Amygdala (tissue), 56 donors: ENCODE measurements at regions not wholly inside any gene's neighbourhood (a gene's known extent, or its start where the extent isn't known, plus 50 kb on each side); places are given as distances from the start of the nearest gene placed in this dataset.
A peak's percentile ranks its signal among the peaks of the same experiment; 100 is the strongest.
"Not testable (repeated sequence)": the region's sequence is repeated elsewhere in the genome, so short reads cannot be mapped to it uniquely, and the experiment has no call there.

Source experiments
- DNase-seq, 56 donors: peaks; one replicate each; lab custom pipeline; 2025; lab: John Stamatoyannopoulos, UW

DNA sequence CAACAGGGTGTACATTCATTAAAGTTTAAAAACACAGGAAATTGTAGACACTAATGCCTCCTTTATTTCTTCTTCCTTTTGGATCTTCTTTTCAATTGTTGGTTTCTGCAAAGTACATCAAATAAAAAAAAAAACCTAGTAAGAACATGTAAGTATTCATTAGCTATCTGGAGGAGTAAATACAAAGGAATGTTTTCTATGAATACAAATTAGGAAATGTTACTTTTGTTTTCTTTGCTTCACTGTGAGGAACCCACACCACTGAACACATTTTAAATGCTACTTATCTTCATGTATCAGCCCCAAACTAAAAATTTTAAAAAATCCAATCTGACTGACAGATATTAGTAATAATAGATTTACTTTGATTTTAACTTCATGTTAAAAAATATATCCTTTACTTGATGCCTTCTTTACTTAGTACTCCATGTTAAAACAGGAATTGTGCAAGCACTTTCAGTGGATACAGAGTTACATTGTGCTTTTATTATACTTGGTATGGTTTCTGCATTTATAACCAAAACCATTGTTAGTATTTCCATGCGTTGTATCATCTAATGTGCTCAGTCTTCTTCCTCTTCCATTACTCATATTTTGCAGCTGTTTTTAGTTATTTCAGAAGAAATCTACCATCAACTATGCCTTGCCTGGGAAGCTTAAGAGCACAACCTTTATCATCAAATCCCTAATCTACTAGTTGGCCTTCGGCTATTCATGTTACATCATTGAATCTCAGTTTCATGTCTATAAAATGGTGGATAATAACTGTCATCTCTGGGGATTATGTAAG, 236.9 kb upstream of the DPYD start:
- DNase-seq, result no peak

DNA sequence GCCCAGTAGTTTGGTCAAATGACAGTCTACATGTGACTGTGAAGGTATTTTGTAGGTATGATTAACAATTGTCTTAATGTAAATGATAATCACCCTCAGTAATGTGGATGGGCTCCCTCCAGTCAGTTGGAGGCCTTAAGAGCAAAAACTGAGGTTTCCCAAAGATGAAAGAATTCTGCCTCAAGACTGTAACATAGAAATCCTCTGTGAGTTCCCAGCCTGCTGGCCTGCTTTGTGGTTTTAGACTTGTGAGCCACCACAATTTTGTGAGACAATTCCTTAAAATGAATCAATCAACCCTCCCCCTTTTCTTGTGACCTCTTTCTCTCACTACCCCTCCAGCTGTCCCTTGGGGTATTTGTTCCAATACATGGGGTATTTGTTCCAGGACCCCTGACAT, 226.4 kb upstream of the DPYD start:
- DNase-seq, result no peak

DNA sequence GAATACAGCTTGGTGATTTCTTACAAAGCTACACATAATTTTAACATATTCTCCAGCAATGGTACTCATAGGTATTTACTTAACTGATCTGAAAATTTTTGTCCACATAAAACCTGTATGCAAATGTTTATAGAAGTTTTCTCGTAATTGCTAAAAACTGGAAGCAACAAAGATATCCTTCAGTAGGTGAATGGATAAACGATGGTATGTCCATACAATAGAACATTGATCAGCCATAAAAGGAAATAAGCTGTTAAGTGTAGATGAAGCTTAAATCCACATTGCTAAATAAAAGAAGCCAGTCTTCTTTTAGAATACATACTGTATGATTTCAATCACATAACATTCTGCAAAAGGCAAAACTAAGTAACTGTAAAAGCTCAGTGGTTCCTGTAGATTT, 224.8 kb upstream of the DPYD start:
- no peak for DNase-seq

DNA sequence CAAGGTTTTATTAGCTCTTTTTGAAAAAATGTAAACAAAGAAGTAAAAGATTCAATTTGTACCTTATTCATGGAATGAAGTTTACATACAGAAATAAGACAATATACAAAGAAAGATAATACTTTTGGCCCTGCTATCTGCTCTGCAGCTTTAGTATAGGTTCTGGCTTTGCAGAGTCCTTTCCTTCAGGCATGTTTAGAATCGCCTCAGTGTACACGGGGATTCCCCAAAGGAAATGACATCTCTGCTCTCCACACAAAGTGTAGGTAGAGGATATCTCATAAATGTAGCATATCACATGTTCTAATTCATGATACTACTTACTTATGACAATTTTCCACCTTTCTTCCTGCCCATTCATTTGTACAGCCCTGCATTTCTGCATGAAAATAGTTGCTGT, 222.6 kb upstream of the DPYD start:
- no peak for DNase-seq

DNA sequence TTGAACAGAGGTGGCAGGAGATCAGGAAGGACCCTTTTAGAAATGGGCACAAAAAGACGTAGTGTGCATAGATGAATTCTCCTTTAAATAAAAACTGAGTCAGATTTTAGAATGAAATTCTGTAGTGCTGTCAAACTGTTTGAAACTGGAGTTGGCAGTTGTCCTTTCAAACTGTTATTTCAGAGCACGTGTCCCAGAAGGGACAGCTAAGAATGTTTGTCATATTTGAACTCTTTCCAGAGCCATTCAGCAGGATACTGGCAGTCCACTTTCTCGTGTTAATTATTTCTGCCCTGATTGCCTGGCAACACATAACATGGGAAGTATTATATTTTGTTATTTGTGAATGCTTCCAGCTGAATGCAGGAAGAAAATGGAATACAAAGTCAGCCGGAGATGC, 212.3 kb upstream of the DPYD start:
- DNase-seq, result no peak

DNA sequence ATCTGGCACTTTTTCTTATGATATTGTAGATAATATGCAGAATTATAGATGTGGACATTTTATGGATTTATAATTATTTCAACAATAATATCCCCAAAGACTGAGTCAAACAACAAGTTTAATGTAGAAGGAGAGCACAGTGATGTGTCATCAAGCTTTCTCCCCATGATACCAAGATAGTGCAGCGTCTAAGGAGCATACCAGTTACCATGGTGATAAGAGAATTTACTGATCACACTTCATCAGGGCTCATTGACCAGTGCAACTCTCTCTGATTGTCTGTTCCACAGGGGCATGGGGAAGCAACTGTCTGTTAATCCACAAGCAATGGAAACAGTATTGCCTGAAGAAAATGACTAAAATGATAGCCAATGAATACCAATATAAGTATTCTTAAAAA, 209.6 kb upstream of the DPYD start:
- no peak for DNase-seq

DNA sequence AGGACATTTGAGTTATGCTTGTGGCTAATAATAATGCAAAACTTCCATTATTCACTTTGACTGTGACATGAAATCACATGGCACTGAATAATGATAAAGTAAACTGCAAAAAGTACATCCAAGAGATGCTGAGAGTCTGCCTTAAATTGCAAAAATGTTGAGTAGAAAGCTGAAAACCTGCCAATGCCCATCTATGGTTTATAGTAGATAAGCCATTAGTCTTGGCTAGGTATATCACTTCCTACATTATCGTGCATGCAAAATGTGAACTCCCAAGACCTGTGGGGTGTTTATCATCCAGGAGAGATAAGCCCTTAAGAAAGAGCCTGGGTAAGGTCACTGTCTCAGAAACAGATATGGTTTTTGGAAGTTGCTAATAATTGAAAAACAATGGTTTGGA, 208.7 kb upstream of the DPYD start:
- no peak for DNase-seq

DNA sequence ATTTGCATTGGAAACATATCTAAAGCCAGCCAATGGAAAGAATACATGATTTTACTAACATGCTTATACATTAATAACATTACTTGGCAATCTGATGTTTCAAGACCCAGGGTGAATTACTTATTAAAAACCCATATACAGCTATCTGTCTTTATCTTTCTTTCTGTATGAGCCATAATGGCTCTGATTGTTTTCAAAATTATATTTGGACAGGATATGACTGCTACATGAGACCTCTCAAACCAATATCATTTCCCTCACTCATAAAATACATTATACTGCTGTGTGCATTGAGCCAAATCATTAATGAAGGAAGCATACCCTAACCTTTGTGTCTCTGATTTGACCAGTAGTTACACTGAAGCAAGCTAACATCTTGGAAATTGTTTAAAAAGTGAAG, 205.9 kb upstream of the DPYD start:
- DNase-seq, result no peak

DNA sequence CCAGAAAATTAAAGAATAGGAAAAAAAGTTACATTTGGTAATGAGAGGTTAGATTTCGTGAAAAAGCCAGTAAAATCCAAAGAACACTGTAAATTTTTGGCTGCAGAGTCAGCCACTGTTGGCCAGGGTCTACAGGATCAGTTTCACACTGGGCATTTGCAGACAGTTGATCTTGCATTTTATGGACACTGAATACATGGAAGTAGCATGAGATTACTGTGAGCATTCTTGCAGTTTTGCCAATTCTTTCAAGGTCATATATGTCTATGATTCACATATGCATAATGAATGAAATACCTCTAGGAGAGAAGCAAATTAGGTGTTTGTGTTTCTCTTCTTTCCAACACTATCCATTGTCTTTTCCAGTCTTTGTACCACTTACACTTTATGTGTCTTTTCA, 200.8 kb upstream of the DPYD start:
- DNase-seq, result no peak

DNA sequence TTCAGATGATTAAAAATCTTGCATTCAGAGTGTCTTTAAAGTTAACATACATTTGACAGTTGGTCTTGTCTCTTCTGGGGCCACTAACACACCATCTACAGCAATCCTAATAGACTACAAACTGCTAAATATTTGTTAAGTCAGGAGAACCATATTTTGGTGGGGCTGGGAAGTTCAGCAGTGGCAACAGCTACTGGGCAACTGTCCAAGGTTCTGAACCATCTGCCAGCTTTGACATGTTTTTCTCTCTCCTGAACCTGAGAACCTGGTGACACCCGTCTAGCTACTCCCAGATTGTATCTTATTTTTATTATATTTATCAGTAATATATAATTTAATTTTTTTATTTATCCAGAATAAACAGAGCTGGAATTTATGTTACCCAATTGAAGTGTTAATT, 199.0 kb upstream of the DPYD start:
- no peak for DNase-seq

DNA sequence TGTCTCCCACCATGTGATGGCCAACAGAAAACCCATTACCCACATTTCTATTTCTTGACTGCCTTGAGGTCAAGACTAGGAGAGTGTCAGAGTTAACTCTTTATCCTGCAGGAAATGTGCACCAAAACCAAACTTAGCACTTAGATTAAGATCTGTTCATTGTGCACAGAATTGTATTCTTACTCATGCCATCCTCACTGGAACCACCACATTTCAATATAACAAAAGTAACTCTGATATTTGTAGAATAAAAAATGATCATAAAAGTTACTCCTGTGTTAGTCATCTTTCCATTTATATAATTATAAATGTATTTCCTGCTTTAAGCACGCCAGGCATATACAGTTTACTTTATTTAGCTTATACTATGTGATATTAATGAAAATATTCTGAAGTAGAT, 193.0 kb upstream of the DPYD start:
- DNase-seq, result no peak

DNA sequence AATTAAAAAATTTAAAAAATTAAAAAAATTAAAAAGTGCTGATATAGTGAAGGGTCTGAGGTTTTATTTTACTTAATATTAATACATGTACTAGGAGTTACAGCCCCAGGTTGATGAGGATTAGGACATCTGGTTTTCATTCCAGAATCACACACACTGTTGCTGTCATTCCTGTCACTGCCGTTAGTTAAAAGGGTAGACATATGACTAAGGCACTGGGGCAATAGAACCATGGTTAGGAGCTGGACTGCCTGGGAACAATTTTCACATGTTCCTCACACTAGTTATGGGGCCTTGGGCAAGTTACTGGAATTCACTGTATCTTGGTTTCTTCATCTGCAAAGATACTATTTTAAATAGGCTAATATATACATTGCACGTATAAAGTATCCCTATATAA, 191.8 kb upstream of the DPYD start:
- DNase-seq, result no peak

DNA sequence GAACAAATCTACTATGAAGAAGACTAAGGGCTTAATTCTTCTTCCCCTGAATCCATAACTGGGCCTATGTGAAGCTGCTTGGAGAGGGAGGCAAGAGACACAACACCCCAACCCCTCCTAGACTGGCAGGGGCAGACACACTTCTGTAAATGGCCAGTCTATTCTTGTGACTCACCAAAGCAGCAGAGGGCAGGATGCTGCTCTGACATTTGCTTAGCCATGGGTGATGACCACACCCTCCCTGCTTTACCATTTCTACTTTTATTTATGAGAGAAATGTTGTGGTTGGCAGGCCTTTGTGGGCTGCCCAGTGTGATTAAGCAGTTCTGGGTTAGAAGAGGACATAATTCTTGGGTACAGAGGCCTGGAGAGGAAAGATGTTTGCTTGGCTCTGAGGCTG, 189.8 kb upstream of the DPYD start:
- DNase-seq, result no peak

DNA sequence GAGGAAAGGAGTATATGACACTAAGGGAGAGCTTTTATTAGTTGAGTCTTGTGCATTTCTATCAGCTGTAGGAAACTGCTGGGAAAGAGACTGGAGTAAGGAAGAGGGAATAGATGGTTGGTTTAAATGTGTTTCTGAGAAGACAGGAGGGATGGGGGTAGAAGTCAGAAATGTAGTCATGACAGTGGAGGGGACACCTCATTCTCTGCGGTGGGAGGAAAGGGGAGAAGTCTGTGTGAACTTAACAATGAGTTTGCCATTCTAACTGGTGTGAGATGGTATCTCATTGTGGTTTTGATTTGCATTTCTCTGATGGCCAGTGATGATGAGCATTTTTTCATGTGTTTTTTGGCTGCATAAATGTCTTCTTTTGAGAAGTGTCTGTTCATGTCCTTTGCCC, 187.5 kb upstream of the DPYD start:
- not testable (repeated sequence) for DNase-seq

DNA sequence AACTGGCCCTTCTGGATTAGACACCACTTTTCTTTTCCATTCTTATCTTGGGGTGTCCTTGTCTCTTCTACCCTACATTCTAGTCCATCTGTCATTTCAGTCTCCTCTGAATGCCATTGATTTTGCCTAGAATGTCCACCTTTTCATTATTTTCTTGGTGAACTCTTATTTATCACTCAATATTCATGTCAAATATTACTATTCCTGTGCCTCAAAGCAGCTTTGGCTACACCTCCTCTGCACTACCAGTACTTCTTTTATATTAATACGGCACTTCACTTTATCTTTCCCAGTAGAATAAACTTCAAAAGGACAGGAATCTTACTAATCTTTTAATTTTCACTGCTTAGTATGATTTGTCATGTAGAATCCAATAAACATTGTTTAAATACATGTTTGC, 186.4 kb upstream of the DPYD start:
- DNase-seq, result no peak

DNA sequence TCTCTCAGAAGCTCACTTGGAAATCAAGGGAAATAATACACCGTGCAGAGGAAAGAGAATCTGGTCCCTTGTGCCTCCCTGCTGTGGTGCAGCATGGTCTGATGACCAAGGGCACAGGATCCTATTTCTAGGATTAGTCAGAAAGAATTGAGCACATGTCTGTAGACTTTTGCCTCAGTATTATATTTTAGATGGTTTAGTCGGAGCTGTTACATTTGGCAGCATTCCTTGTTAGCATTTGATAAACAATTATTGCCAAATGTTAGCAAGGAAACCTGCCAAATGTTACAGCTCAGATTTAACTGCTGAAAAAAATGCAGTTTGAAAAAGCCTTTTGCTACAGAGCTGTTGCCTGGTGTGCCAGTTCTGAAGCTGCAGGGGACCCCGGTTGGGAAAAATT, 183.5 kb upstream of the DPYD start:
- peak in 3 of 56 donors; percentile 1 to 21 (median 9) for DNase-seq

DNA sequence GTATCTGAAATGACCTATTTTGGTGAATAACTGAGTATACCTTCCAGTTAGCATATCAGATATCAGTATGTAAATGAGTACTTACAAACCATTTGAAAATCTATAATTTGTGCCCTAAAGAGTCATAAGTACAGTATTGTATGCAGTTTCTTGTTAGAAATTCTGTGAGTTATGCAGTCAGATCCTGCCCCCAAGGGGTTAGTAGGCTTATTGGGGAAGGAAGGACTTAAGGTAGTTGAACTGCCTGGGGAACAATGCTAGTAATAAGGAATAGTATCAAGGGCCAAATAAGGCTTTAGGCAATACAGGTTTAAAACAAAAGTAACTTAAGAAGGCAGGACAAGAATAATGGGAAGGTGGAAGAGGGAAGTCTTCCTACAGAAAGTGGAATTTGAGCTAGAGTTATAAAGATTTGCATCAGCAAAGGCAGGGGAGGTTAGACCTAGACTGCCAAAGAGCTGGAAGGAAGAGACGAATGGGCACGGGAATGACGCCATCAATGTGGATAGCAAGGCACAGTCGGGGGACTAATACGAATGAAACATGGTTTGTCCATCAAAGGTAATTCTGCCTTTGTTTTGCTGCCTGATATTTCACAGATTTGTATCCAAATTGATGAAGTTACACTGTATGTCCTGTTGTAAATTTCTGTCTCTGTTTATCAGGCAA, 182.9 kb upstream of the DPYD start:
- DNase-seq, result no peak

DNA sequence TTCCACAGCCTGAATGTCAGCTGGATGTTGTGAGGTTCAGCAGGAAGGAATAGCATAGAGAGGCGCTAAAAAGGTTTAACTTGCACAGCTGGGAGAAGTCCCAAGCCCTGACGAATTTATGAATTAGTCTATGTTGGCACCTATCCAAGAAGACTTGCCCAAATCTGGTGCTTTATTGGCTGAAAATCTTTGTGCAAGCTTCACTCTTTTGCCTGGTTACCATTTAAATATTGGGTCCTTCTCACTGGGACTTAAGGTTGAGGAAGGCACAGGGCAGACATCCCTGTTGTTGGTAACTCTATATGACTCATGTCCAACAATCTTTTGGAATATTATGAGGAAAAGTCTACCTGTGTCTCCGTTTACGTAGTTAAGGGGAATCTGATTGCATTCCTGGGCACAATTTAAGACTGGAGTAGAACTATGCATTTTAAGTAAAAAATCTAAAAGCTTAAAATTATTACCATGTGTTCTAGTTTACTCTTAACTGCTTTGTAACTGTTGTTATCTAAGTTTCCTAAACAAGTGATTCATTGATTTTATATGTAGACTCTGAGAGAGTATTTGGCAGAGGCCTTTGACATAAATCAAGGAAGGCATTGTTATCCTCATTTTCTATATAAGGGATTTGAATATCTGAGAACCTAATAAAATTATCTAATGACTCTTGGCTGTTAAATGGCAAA, 181.7 kb upstream of the DPYD start:
- DNase-seq, result peak in 2 of 56 donors; percentile 1 to 16

DNA sequence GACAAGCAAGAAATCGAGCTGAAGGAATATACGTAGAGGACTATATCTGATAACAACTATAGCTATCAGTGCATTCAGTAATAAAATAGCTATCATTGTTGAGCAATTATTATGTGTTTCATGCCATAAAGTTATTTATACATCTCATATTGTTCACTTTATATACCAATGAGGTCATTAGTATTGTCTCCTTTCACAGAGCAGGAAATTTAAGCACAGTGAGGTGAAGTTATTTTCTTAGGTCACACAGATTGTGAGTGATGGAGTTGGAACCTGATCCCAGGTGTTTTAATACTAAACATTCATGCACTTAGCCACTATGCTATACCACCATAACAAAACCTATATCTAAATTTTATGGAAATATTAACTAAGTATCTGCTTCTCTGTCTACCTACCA, 180.5 kb upstream of the DPYD start:
- DNase-seq, result no peak

DNA sequence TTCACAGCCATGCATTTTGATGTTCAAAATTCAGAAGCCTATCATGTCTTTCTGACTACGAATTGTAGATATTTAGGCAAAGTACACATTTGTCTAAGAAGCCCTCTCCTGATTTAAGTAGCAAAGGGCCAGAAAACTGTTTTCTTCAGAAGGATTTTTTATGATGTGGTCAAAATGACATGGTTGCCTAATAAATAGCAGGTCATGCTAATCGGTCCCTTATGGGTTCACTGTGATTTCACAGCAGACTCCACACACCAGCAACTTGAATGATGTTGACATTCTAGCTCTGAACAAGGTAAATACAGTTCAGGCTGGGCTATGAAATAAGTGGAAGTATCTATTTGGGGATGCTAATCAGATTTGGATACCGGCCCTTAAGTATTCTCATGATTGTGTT, 178.7 kb upstream of the DPYD start:
- DNase-seq, result no peak

DNA sequence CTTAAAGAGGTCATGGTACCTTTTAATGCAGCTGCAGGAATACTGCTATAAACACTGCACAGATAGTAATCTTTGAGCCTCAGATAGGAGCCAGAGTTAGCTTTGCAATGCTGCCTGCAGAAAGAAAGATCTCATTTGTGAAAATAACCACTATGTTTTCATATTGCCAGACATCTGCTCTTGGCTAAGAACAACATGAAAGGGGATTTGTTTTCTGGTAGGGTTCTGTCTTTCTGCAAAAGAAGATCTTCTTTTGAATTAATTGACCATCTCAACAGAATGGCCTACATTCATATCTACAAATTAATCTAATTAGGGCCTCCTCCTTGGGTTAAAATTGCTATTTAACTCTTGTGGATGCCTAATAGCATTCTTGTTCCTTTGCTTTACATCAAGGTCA, 177.6 kb upstream of the DPYD start:
- DNase-seq, result no peak

DNA sequence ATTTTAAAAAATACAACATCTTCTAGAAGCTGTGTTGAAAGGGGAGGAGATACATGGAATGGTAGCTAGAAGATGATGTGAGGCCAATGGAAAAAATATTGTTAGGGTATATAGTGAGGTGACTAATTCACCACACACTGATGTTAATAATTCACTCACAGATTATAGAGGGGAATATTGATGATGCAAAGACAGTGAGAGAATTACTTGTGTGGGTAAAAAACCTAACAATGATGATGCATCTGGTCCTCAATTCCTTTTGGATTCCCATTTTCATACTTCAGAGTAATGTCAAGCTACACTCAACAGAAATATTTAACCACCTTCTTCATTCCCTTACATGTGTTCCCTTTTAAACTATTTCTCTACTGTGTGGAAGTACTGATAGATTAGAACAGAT, 169.5 kb upstream of the DPYD start:
- no peak for DNase-seq
